ENCODE measurements at regions not wholly inside any gene's neighbourhood (a gene's known extent, or its start where the extent isn't known, plus 50 kb on each side); places are given as distances from the start of the nearest gene placed in this dataset.

GRCh38 chr4:31045724-31046318, 325.7 kb downstream of the PCDH7 start:
- Histone ChIP-seq H4K8ac (ENCODE audit: low read length) (no peak overlapping the region), H3K9ac (ENCODE audit: low read length) (no peak overlapping the region), H2BK5ac (ENCODE audit: low read depth, low read length, poor library complexity, severe bottlenecking) (no peak overlapping the region), H3K4me1 (ENCODE audit: control insufficient read depth, insufficient read depth, low read depth, low read length) (no peaks in the 10 kb centered on the region), H3K27ac (ENCODE audit: low read length, poor library complexity, severe bottlenecking) (no peak overlapping the region), H3K23ac (ENCODE audit: low read length in 2 of 2) (no peak overlapping the region), H2AFZ (ENCODE audit: low read depth, low read length) (no peak overlapping the region), H3K4me3 (ENCODE audit: insufficient read depth in 1 of 2, low read depth in 1 of 2, low read length in 2 of 2) (no peak overlapping the region), H3K18ac (ENCODE audit: low read depth in 1 of 2, low read length in 2 of 2) (no peak overlapping the region), H2BK120ac (ENCODE audit: low read depth, low read length) (no peak overlapping the region), H2BK12ac (ENCODE audit: low read length in 2 of 2) (no peak overlapping the region), H3K9me3 (ENCODE audit: control insufficient read depth, low read length) (no peaks in the 10 kb centered on the region), H3K79me1 (replicated peaks; ENCODE audit: low read length, poor library complexity, severe bottlenecking) (no peaks in the 10 kb centered on the region), H3K27me3 (ENCODE audit: control insufficient read depth in 1 of 2, insufficient read depth in 1 of 2, low read length in 2 of 2) (no peaks in the 10 kb centered on the region), H2AK5ac (ENCODE audit: low read length, severe bottlenecking) (no peak overlapping the region), H3K14ac (ENCODE audit: low read length in 2 of 2) (no peak overlapping the region), H3K4ac (ENCODE audit: low read depth in 1 of 2, low read length in 2 of 2) (no peak overlapping the region), H3K36me3 (ENCODE audit: control insufficient read depth in 1 of 2, insufficient read depth in 2 of 2, low read depth in 1 of 2, low read length in 2 of 2) (no peaks in the 10 kb centered on the region), H2BK15ac (ENCODE audit: low read depth, poor library complexity, severe bottlenecking) (no peak overlapping the region), H3K4me2 (ENCODE audit: low read length, poor library complexity, severe bottlenecking) (no peak overlapping the region), H4K91ac (ENCODE audit: low read length) (no peak overlapping the region)
- WGBS = 83% methylated on average over 1 of the region's 2 CpGs
- DNase-seq = no peak

DNA sequence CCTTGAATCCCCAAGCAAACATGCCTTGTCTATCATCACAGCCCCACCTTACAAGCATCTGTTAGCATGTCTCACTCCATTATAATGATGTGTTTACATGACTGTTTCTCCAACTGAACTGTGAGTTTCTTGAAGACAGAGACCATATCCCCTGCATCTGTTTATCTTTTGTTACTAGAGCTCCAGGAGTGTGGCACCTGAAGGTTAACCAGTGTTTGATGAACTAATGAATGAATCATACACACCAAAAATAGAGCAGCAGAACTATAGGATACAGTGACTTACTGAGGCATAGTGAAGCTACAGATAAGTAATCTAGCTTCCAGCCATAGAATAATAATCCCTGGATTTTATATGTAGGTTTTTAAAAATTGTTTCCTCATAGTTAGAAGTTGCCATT, 331.0 kb downstream of the PCDH7 start:
- H3K4ac ChIP-seq (ENCODE audit: low read depth in 1 of 2, low read length in 2 of 2) = no peak overlapping the region
- no peak overlapping the region for H3K23ac ChIP-seq (ENCODE audit: low read length in 2 of 2)
- no peak overlapping the region for H2AK5ac ChIP-seq (ENCODE audit: low read length, severe bottlenecking)
- H3K14ac ChIP-seq (ENCODE audit: low read length in 2 of 2) = no peak overlapping the region
- H3K4me2 ChIP-seq (ENCODE audit: low read length, poor library complexity, severe bottlenecking) = no peak overlapping the region
- no peaks in the 10 kb centered on the region for H3K27me3 ChIP-seq (ENCODE audit: control insufficient read depth in 1 of 2, insufficient read depth in 1 of 2, low read length in 2 of 2)
- no peak overlapping the region for H2BK15ac ChIP-seq (ENCODE audit: low read depth, poor library complexity, severe bottlenecking)
- H3K36me3 ChIP-seq (ENCODE audit: control insufficient read depth in 1 of 2, insufficient read depth in 2 of 2, low read depth in 1 of 2, low read length in 2 of 2) = no peaks in the 10 kb centered on the region
- H3K18ac ChIP-seq (ENCODE audit: low read depth in 1 of 2, low read length in 2 of 2) = no peak overlapping the region
- H4K8ac ChIP-seq (ENCODE audit: low read length) = no peak overlapping the region
- H2BK5ac ChIP-seq (ENCODE audit: low read depth, low read length, poor library complexity, severe bottlenecking) = no peak overlapping the region
- no peaks in the 10 kb centered on the region for H3K79me1 ChIP-seq (replicated peaks; ENCODE audit: low read length, poor library complexity, severe bottlenecking)
- no peak overlapping the region for H2BK120ac ChIP-seq (ENCODE audit: low read depth, low read length)
- no peaks in the 10 kb centered on the region for H3K4me1 ChIP-seq (ENCODE audit: control insufficient read depth, insufficient read depth, low read depth, low read length)
- no peaks in the 10 kb centered on the region for H3K9me3 ChIP-seq (ENCODE audit: control insufficient read depth, low read length)
- DNase-seq = peak; percentile 27
- no peak overlapping the region for H3K9ac ChIP-seq (ENCODE audit: low read length)
- H2AFZ ChIP-seq (ENCODE audit: low read depth, low read length) = no peak overlapping the region
- no peak overlapping the region for H4K91ac ChIP-seq (ENCODE audit: low read length)
- no peak overlapping the region for H2BK12ac ChIP-seq (ENCODE audit: low read length in 2 of 2)
- no peak overlapping the region for H3K4me3 ChIP-seq (ENCODE audit: insufficient read depth in 1 of 2, low read depth in 1 of 2, low read length in 2 of 2)
- H3K27ac ChIP-seq (ENCODE audit: low read length, poor library complexity, severe bottlenecking) = no peak overlapping the region

GRCh38 chr4:31051565-31051964, 331.4 kb downstream of the PCDH7 start:
- Histone ChIP-seq H2AFZ (ENCODE audit: low read depth, low read length) (no peak overlapping the region), H3K9ac (ENCODE audit: low read length) (no peak overlapping the region), H4K91ac (ENCODE audit: low read length) (no peak overlapping the region), H3K9me3 (ENCODE audit: control insufficient read depth, low read length) (no peaks in the 10 kb centered on the region), H3K4me2 (ENCODE audit: low read length, poor library complexity, severe bottlenecking) (no peak overlapping the region), H2BK120ac (ENCODE audit: low read depth, low read length) (no peak overlapping the region), H3K4me3 (ENCODE audit: insufficient read depth in 1 of 2, low read depth in 1 of 2, low read length in 2 of 2) (no peak overlapping the region), H3K14ac (ENCODE audit: low read length in 2 of 2) (no peak overlapping the region), H3K36me3 (ENCODE audit: control insufficient read depth in 1 of 2, insufficient read depth in 2 of 2, low read depth in 1 of 2, low read length in 2 of 2) (no peaks in the 10 kb centered on the region), H2BK15ac (ENCODE audit: low read depth, poor library complexity, severe bottlenecking) (no peak overlapping the region), H3K27ac (ENCODE audit: low read length, poor library complexity, severe bottlenecking) (no peak overlapping the region), H3K23ac (ENCODE audit: low read length in 2 of 2) (no peak overlapping the region), H3K79me1 (replicated peaks; ENCODE audit: low read length, poor library complexity, severe bottlenecking) (no peaks in the 10 kb centered on the region), H4K8ac (ENCODE audit: low read length) (no peak overlapping the region), H3K27me3 (ENCODE audit: control insufficient read depth in 1 of 2, insufficient read depth in 1 of 2, low read length in 2 of 2) (no peaks in the 10 kb centered on the region), H2BK12ac (ENCODE audit: low read length in 2 of 2) (no peak overlapping the region), H3K18ac (ENCODE audit: low read depth in 1 of 2, low read length in 2 of 2) (no peak overlapping the region), H2AK5ac (ENCODE audit: low read length, severe bottlenecking) (no peak overlapping the region), H3K4me1 (ENCODE audit: control insufficient read depth, insufficient read depth, low read depth, low read length) (no peaks in the 10 kb centered on the region), H3K4ac (ENCODE audit: low read depth in 1 of 2, low read length in 2 of 2) (no peak overlapping the region), H2BK5ac (ENCODE audit: low read depth, low read length, poor library complexity, severe bottlenecking) (no peak overlapping the region)
- DNase-seq = no peak
- WGBS = no CpG with 5 or more reads among the region's 3 CpGs

DNA sequence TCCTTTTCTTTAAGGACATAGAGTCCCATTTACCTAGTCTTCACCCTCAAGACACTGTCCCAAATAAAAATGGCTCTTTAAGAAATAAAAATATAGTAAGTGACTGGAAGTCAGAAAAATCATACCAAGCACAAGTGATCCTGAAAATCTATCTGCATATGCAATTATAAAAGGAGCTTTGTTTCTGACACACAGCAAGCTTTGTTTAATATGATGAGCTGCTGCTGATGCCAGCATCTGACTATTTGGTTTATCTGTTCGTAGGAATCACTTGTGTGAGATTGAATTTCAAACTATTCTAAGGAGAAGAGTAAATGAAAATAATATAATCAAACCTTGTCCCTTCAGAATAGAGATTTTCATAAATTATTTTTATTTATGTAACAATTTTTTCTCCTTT, 332.4 kb downstream of the PCDH7 start:
- WGBS = no CpG with 5 or more reads among the region's 1 CpG
- no peak overlapping the region for H3K18ac ChIP-seq (ENCODE audit: low read depth in 1 of 2, low read length in 2 of 2)

More for the DNA sequence above, 332.4 kb downstream of the PCDH7 start:
- no peak overlapping the region for H2BK5ac ChIP-seq (ENCODE audit: low read depth, low read length, poor library complexity, severe bottlenecking)
- H3K9ac ChIP-seq (ENCODE audit: low read length) = no peak overlapping the region
- H3K4me1 ChIP-seq (ENCODE audit: control insufficient read depth, insufficient read depth, low read depth, low read length) = no peaks in the 10 kb centered on the region
- no peaks in the 10 kb centered on the region for H3K9me3 ChIP-seq (ENCODE audit: control insufficient read depth, low read length)
- H2BK120ac ChIP-seq (ENCODE audit: low read depth, low read length) = no peak overlapping the region
- H3K4me2 ChIP-seq (ENCODE audit: low read length, poor library complexity, severe bottlenecking) = no peak overlapping the region
- no peaks in the 10 kb centered on the region for H3K36me3 ChIP-seq (ENCODE audit: control insufficient read depth in 1 of 2, insufficient read depth in 2 of 2, low read depth in 1 of 2, low read length in 2 of 2)
- H4K91ac ChIP-seq (ENCODE audit: low read length) = no peak overlapping the region
- no peak overlapping the region for H3K4me3 ChIP-seq (ENCODE audit: insufficient read depth in 1 of 2, low read depth in 1 of 2, low read length in 2 of 2)
- H2BK15ac ChIP-seq (ENCODE audit: low read depth, poor library complexity, severe bottlenecking) = no peak overlapping the region
- H2AFZ ChIP-seq (ENCODE audit: low read depth, low read length) = no peak overlapping the region
- no peaks in the 10 kb centered on the region for H3K27me3 ChIP-seq (ENCODE audit: control insufficient read depth in 1 of 2, insufficient read depth in 1 of 2, low read length in 2 of 2)
- H3K14ac ChIP-seq (ENCODE audit: low read length in 2 of 2) = no peak overlapping the region
- no peak for DNase-seq
- H2BK12ac ChIP-seq (ENCODE audit: low read length in 2 of 2) = no peak overlapping the region
- no peaks in the 10 kb centered on the region for H3K79me1 ChIP-seq (replicated peaks; ENCODE audit: low read length, poor library complexity, severe bottlenecking)
- no peak overlapping the region for H2AK5ac ChIP-seq (ENCODE audit: low read length, severe bottlenecking)
- H3K4ac ChIP-seq (ENCODE audit: low read depth in 1 of 2, low read length in 2 of 2) = no peak overlapping the region
- H3K23ac ChIP-seq (ENCODE audit: low read length in 2 of 2) = no peak overlapping the region
- no peak overlapping the region for H4K8ac ChIP-seq (ENCODE audit: low read length)
- H3K27ac ChIP-seq (ENCODE audit: low read length, poor library complexity, severe bottlenecking) = no peak overlapping the region
